ENCODE measurements at regions not wholly inside any gene's neighbourhood (a gene's known extent, or its start where the extent isn't known, plus 50 kb on each side); places are given as distances from the start of the nearest gene placed in this dataset.

GRCh38 chr10:4511509-4511908 is 314.5 kb upstream of the AKR1E2 start:
- WGBS (ENCODE audit: insufficient coverage, low coverage, missing lambda C conversion rate): 0% methylated on average over 4 of the region's 4 CpGs
- intact Hi-C loops (cut with micrococcal nuclease) (no loop called here), in situ Hi-C loops (cut with MboI) (no loop called here)
- no peaks in the 10 kb centered on the region for H3K4me1 ChIP-seq (replicated peaks in 1 of 2; ENCODE audit: control insufficient read depth in 2 of 2, insufficient read depth in 2 of 2, low read length in 2 of 2)
- no peak for ATAC-seq
- H3K4me3 ChIP-seq: no peak overlapping the region
- no TSS peak for BruUV-seq (replicated peaks)
- FAIRE-seq: no peak
- H2AFZ ChIP-seq (ENCODE audit: low read depth, low read length): no peak overlapping the region
- H3K27ac ChIP-seq (ENCODE audit: extremely low read depth, low read depth, low read length): no peak overlapping the region
- no peaks in the 10 kb centered on the region for H4K20me1 ChIP-seq (replicated peaks; ENCODE audit: control insufficient read depth, insufficient read depth, low read length)
- H3K27me3 ChIP-seq (ENCODE audit: control insufficient read depth in 2 of 2, insufficient read depth in 2 of 2, low read length in 2 of 2): peaks cover 0 to 30% of the 10 kb centered on the region in 2 experiments; a peak in 3 of 5 replicates
- no peaks in the 10 kb centered on the region for H3K36me3 ChIP-seq (ENCODE audit: control insufficient read depth, insufficient read depth, low read length)
- CTCF ChIA-PET (ENCODE audit: low intra/inter-chr PET ratio): no interaction called here
- H3K9ac ChIP-seq (ENCODE audit: insufficient read depth in 1 of 2, low read depth in 2 of 2, low read length in 2 of 2): no peak overlapping the region
- no peak for DNase-seq (ENCODE audit: extremely low read depth in 1 of 4, low spot score in 3 of 4)
- no peaks in the 10 kb centered on the region for H3K9me1 ChIP-seq (ENCODE audit: control insufficient read depth, insufficient read depth, low read length)
- POLR2A ChIA-PET: no interaction called here
- H3K4me2 ChIP-seq (ENCODE audit: insufficient read depth, low read length): no peak overlapping the region
- H3K79me2 ChIP-seq (ENCODE audit: control insufficient read depth, insufficient read depth, low read length): no peaks in the 10 kb centered on the region
- H3K9me3 ChIP-seq (replicated peaks; ENCODE audit: control insufficient read depth, insufficient read depth, low read depth, low read length): no peaks in the 10 kb centered on the region
- TF ChIP-seq MCM7 (IDR thresholded peaks at IDR 0.05) (no peak), E2F1 (CRISPR knock-in tag; IDR thresholded peaks at IDR 0.05) (no peak), XRCC4 (IDR thresholded peaks at IDR 0.05; ENCODE audit: extremely low read depth, insufficient read depth, insufficient read length) (no peak), CHD2 (IDR thresholded peaks at IDR 0.05; ENCODE audit: low read depth, low read length) (no peak), ZNF589 (CRISPR knock-in tag; IDR thresholded peaks at IDR 0.05; ENCODE audit: low read depth) (no peak), HBP1 (CRISPR knock-in tag; IDR thresholded peaks at IDR 0.05) (no peak), GABPA (tag; conservative IDR thresholded peaks at IDR 0.05; ENCODE audit: low read depth) (no peak), BCL6 (CRISPR knock-in tag; IDR thresholded peaks at IDR 0.05) (no peak), GTF2E2 (tag; IDR thresholded peaks at IDR 0.05) (no peak), CHAMP1 (IDR thresholded peaks at IDR 0.05) (no peak), RREB1 (CRISPR knock-in tag; IDR thresholded peaks at IDR 0.05) (no peak), PKNOX1 (IDR thresholded peaks at IDR 0.05) (no peak)

All from K562 (cell line).